GM21825 (cell line): ENCODE measurements at regions not wholly inside any gene's neighbourhood (a gene's known extent, or its start where the extent isn't known, plus 50 kb on each side); places are given as distances from the start of the nearest gene placed in this dataset.
"Not testable (repeated sequence)": the region's sequence is repeated elsewhere in the genome, so short reads cannot be mapped to it uniquely, and the experiment has no call there.

Experiments used
- ATAC-seq: cut with Tn5 transposase; IDR thresholded peaks from one replicate; pipeline ENCODE4 v1.9.1; 2021; ENCODE audit warnings: mild to moderate bottlenecking, moderate library complexity; ENCODE audit not compliant: unreplicated experiment

GRCh38 chr6:147958683-147959082, 384.0 kb upstream of the SASH1 start:
- ATAC-seq, result no peak

GRCh38 chr6:147961481-147962141, 381.0 kb upstream of the SASH1 start:
- ATAC-seq, result no peak

- ATAC-seq, result not testable (repeated sequence)
Measured at GRCh38 chr6:147965448-147965847, 377.2 kb upstream of the SASH1 start.

- no peak for ATAC-seq
Measured at GRCh38 chr6:147970970-147971369, 371.7 kb upstream of the SASH1 start.

GRCh38 chr6:147972448-147972847, 370.2 kb upstream of the SASH1 start:
- ATAC-seq, result no peak

GRCh38 chr6:147973806-147974205, 368.8 kb upstream of the SASH1 start:
- ATAC-seq, result no peak

GRCh38 chr6:147974376-147974775, 368.3 kb upstream of the SASH1 start:
- ATAC-seq, result no peak

GRCh38 chr6:147977851-147978465, 364.7 kb upstream of the SASH1 start:
- no peak for ATAC-seq

GRCh38 chr6:147979966-147980365, 362.7 kb upstream of the SASH1 start:
- ATAC-seq, result no peak

GRCh38 chr6:147983581-147984366, 358.9 kb upstream of the SASH1 start:
- no peak for ATAC-seq

GRCh38 chr6:147986846-147987245, 355.8 kb upstream of the SASH1 start:
- ATAC-seq, result no peak

GRCh38 chr6:147990159-147990558, 352.5 kb upstream of the SASH1 start:
- no peak for ATAC-seq

GRCh38 chr6:147991961-147992360, 350.7 kb upstream of the SASH1 start:
- ATAC-seq, result no peak

- no peak for ATAC-seq
Measured at GRCh38 chr6:147999001-147999540, 343.6 kb upstream of the SASH1 start.

- ATAC-seq, result no peak
Measured at GRCh38 chr6:148001844-148002642, 340.6 kb upstream of the SASH1 start.

GRCh38 chr6:148004651-148005050, 338.0 kb upstream of the SASH1 start:
- no peak for ATAC-seq

- ATAC-seq, result no peak
Measured at GRCh38 chr6:148005806-148006205, 336.8 kb upstream of the SASH1 start.

GRCh38 chr6:148010516-148010915, 332.1 kb upstream of the SASH1 start:
- ATAC-seq, result not testable (repeated sequence)

GRCh38 chr6:148016013-148016412, 326.6 kb upstream of the SASH1 start:
- no peak for ATAC-seq

- no peak for ATAC-seq
Measured at GRCh38 chr6:148021165-148021564, 321.5 kb upstream of the SASH1 start.

GRCh38 chr6:148021699-148022098, 320.9 kb upstream of the SASH1 start:
- no peak for ATAC-seq
